ENCODE measurements at regions not wholly inside any gene's neighbourhood (a gene's known extent, or its start where the extent isn't known, plus 50 kb on each side); places are given as distances from the start of the nearest gene placed in this dataset.

DNA sequence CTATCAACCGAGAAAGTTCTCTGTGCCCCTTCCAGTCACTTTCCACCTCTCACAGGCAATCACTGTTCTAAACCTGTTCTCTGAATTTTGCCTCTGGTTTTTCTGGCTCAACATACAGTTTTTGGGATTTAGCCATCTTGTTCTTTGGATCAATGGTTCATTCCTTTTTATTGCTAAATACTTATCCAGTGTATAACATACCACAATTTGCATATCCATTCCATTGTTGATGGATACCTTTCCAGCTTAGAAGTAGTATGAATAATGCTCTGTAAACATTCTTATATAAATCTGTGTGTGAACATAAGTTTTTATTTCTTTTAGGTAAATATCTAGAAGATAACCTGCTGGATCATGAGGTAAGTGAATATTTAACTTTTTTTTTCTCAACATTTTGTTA, 87.8 kb upstream of the FNDC3B start:
- TF ChIP-seq, protein P1, sequence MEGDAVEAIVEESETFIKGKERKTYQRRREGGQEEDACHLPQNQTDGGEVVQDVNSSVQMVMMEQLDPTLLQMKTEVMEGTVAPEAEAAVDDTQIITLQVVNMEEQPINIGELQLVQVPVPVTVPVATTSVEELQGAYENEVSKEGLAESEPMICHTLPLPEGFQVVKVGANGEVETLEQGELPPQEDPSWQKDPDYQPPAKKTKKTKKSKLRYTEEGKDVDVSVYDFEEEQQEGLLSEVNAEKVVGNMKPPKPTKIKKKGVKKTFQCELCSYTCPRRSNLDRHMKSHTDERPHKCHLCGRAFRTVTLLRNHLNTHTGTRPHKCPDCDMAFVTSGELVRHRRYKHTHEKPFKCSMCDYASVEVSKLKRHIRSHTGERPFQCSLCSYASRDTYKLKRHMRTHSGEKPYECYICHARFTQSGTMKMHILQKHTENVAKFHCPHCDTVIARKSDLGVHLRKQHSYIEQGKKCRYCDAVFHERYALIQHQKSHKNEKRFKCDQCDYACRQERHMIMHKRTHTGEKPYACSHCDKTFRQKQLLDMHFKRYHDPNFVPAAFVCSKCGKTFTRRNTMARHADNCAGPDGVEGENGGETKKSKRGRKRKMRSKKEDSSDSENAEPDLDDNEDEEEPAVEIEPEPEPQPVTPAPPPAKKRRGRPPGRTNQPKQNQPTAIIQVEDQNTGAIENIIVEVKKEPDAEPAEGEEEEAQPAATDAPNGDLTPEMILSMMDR (conservative IDR thresholded peaks at IDR 0.05 in 1 of 2, IDR thresholded peaks at IDR 0.05 in 1 of 2; ENCODE audit: extremely low read depth in 1 of 2, insufficient read depth in 1 of 2, low read depth in 1 of 2, low read length in 2 of 2) = no peak
- TF ChIP-seq EZH2 (IDR thresholded peaks at IDR 0.05; ENCODE audit: borderline replicate concordance, low read length) = no peak
